ENCODE measurements at regions not wholly inside any gene's neighbourhood (a gene's known extent, or its start where the extent isn't known, plus 50 kb on each side); places are given as distances from the start of the nearest gene placed in this dataset.
"Not testable (repeated sequence)": the region's sequence is repeated elsewhere in the genome, so short reads cannot be mapped to it uniquely, and the experiment has no call there.

DNA sequence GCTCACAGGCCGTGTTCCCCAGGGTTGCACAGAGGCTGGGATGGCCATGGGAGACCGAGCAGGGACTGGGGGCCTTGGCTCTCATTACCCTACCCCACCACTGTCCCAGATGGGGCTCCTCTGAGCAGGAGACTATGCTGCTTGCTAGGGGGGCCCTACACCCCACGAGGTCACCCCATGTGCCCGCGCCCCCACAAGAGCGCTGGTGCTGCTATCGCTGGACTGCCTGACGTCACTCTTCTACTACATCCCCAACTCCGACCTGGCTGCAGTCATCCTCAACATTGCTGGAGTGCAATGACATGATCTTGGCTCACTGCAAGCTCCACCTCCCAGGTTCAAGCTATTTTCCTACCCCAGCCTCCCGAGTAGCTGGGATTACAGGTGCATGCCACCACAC lies 307.7 kb downstream of the ARRDC4 start:
- no peak for DNase-seq (ENCODE audit: low read depth in 2 of 2)

DNA sequence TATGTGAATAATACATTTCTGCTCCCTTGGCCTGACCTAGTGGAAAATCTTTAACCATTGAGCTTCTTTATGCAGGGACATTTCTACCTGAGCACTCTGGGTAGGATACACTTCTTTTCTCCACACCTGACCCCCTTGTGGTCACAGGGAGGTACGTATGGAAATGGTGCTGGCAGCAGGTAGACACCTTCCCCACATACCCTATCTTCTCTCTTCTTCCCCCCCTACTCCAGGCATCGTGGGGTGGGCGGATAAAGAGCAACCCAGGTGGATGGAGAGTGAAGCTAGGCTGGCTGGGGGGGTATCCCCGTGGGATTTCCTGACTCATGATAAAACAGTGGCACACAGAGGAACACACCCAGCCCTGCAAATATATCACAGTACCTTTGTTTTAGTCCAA lies 312.1 kb downstream of the ARRDC4 start:
- DNase-seq (ENCODE audit: low read depth in 2 of 2), result no peak

DNA sequence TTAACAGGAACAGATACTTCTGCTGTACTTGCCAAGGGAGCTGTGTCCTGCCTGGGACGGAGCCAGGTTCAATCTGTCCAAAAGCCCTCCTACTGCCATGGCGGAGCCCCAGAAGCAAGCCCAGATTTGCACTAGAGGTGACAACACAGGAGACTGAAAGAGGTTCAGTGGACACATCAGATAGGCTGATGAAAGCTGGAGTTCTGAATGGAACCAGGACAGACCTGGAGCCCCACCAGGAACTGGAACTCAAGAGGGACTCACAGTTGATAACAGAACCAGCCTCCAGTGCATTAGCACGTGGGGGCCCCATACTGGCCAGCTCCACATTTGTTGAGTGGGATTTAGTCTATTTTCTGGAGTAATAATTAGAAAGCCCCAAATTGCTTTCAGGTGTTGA lies 315.5 kb downstream of the ARRDC4 start:
- no peak for DNase-seq (ENCODE audit: low read depth in 2 of 2)

DNA sequence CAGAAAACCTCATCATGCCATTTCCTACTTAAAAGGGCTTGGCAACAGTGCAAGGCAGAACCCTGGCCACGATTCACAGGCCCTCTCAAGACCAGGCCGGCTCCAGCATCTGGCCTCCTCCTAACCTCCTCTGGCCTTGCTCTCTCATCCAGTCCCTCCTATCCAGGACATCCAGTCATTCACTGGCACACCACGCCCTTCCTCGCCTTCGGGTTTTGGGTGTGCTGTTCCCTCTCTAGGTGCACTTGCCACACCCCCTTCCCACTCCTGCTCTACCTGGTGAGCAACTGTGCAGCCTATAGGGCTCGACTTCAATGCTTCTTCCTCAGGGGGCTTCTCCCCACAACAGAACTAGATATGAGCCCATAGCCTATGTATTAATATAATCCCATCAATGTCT lies 317.1 kb downstream of the ARRDC4 start:
- no peak for DNase-seq (ENCODE audit: low read depth in 2 of 2)

DNA sequence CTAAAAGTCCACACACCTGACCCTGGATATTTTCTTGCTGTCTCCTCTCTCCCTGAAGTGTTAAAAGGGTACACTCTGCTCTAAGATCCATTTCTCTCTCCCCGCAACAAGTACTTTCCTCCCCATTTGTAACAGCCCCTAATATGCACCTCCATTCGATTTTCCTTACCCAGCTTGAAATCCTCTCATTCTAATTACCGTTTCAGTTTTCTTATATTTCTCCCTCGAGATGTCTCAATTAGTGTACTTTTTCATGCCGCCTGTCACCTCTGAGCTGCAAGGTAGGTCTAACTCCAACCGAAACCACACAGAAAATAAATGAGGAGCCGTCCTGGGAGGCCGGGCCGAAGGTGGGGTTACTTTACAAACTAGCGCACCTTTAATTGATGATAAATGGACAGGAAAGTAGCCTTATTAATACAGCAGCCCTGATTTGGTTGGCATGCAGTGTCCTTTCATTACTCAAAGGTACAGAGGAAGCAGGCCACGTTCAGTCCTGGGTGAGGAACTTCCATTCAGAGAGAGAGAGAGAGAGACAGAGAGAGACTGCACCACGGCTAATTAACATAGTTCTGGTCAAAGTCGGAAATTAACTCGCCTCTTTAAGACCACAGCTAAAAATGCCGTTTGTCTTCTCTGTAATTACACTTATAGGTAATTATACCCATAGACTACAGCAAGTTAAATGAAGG lies 319.9 kb downstream of the ARRDC4 start:
- DNase-seq (ENCODE audit: low read depth in 2 of 2), result no peak

DNA sequence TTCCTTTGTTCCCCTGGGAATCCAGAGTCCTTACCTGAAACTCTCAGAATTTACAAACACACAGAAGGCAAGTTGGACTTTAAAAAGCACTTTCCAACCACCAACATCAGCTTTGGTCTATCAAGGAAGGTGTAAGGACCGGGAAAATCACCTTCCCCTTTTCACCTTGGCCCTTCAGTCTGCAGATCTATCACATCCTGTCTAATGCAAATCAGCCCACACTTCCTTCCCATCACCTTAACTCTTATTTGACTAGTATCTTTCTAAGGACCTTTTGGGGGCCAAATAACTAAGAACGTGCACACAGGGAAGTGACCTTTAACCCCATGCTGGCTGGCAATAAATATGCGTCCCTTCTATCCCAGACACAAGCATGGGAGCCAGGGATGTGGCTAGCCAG lies 320.6 kb downstream of the ARRDC4 start:
- no peak for DNase-seq (ENCODE audit: low read depth in 2 of 2)

DNA sequence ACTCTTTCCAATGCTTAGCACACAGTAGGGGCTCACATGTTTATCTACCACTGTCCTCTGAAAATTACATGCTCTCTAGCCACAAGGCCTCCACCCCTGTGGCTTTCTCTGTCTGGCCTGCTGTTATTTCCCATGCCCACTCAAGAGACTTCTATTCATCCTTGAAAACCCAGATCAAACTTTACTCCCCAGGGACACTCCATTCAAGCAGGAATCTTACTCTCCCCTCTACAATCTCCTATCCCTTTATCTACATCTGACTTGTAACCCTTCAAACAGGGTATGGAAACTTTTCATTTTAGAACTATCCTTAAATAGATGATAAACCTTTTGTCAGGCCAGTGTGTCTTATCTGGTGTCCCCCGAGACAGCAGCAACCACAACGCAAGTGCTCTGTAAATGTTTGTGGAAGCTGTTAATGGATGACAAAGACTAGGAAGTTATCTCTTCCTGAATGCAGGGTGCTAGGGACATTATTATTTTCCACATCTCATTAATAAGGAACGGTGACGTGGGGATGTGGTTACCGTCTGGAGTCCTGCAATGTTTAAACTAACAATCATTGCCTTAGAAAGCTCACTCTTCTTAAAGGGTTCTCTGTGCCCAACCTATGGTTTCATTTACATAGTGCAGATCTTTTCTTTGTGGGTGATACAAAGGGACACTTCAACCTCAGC lies 322.3 kb downstream of the ARRDC4 start:
- DNase-seq (ENCODE audit: low read depth in 2 of 2), result no peak

DNA sequence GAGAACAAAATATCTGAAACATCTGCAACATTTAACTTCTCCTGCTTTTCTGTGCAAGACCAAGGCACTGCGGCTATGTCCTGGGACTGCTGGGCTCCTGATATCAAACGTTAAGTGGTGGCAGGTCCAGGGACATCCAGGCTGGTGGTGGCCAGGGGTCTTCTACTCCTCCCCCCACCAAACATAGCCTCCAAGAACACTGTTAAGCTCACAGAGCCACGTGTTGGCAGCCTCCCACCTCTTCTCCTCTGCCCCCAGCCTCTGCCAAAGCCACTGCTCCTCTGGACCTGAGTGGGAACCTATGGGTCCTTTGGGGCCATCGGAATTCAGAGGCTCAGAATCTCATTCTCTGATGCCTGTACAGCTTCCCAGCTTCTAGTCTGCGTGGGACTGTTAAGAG lies 325.7 kb downstream of the ARRDC4 start:
- DNase-seq (ENCODE audit: low read depth in 2 of 2), result no peak

DNA sequence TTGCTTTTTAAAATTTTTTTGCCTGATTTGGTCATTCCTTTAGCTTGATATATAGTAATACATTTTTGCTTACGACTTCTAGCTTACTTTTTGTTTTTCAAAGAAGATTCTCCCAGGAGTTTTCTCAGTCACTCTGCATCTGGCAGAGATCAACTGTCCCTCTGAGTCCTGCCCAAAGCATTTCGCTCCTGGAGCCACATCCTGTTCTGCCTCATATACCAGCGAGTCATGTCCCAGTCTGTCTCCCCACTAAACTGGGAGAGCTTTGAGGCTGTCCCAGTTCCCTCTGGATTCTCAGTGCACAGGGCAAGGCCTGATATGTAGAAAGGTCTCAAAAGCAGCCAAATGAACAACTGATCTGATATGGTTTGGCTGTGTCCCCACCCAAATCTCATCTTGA lies 326.3 kb downstream of the ARRDC4 start:
- no peak for DNase-seq (ENCODE audit: low read depth in 2 of 2)

DNA sequence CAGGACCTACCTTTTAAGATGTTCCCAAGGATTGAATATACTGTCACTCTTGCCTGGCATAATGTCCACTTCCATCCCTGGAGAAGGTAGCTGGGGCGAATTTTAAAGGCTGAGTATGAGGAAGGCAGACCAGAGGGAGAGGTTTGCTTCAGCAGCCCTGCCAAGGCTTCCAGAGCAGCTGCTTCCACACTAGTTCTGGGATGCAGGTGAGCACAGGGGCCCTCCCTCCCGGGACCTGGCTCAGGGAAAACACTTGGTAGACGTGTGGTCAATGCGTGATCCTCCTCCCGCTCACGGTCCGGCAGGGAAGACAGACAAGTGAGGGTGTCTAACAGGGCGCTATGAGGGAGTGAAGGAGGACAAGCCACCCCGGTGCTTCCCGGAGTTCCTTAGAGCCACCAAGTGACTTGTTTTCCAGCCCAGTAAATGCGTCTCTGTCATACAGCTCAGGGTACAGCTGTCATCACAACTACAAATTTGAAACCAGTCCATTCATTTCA lies 327.6 kb downstream of the ARRDC4 start:
- no peak for DNase-seq (ENCODE audit: low read depth in 2 of 2)

DNA sequence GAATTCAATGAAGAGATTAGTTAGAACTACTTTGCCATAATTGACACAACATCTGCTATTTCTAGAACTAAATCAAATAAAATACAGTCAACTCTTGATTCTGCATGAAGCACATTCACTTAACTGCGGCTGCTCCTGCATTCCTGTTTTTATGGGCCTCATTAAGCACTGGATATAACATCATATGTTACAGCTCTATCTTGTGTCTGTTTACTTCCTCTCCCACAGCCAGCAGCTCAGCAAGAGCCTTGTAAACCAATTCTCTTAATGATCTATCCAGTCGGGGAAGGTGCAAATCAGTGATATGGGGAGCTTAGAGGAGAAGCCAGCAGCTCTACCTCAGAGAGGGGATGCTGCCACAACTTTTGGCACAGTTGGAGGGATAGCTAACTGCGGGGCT lies 329.2 kb downstream of the ARRDC4 start:
- no peak for DNase-seq (ENCODE audit: low read depth in 2 of 2)

DNA sequence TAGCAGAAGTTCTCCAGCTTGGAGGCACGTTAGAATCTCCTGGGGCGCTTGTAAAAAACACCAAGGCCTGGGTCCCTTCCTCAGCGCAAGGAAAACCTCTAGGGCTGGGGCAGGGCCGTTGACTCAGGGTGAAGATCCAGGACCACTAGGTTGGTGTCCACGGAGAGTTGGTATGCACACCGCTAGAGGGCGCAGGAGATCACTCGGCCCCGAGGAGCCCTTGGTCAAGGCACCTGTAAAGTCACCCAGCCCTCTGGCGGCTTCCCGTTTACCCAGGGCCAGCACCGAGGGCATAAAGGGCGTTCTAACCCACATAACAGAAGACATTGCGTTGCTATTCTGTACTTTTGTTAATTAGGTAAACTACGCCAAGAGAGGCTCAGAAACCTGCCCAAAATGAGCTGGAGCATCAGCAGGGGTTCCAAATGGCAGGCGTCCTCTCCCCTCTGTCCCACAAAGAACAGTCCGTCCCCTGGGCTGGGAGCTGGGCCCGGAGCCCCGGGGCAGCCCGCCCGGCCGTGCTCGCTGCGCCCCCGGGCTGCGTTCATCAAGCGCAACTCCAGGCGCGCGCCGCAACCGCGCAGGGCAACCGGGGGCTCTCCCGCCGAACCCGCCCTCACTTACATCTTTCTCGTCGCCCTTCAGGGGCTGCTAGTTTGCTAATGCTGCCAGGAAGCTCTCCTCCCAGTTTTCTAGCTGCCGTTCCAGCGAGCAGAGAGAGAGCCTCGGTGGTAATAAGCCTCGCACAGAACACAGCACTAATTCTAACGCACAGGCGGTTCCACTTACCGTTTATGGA lies 332.1 kb downstream of the ARRDC4 start:
- no peak for DNase-seq (ENCODE audit: low read depth in 2 of 2)

DNA sequence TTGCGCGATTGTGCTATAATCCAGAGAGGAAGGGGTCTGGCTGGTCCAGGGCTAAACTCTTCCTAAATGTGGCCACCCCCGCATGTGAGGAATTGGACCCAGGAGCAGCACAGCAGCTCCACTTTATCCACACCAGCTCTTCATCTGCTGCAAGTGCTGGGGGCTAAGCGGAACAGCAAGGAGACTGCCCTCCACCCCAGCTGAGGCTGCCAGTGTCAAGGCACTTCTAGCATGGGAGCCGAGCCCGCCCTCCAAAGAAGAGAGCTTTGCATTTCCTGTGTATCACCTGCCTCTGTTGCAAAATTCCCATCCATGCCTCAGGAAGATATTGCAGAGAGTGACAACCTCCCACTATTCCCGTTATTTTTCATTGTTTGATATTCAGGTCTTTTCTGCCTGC lies 333.6 kb downstream of the ARRDC4 start:
- no peak for DNase-seq (ENCODE audit: low read depth in 2 of 2)

DNA sequence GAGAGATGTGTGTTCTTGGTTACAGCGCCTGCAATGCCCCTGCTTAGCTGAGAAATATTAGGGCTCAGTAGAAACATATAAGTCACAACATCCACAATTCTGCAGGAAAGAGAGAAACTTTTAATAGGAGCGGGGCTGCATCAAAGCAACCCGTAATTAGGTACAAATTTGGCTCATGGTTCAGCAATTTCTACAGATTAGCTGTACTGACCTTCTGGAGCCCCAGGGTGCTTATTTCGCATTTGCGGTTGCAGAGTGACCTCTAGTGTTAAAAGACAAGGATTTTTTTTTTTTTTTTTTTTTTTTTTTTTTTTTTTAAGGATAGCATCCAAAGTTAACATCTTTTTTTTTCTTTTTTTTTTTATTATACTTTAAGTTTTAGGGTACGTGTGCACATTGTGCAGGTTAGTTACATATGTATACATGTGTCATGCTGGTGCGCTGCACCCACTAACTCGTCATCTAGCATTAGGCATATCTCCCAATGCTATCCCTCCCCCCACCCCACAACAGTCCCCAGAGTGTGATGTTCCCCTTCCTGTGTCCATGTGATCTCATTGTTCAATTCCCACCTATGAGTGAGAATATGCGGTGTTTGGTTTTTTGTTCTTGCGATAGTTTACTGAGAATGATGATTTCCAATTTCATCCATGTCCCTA lies 334.7 kb downstream of the ARRDC4 start:
- DNase-seq (ENCODE audit: low read depth in 2 of 2), result not testable (repeated sequence)

DNA sequence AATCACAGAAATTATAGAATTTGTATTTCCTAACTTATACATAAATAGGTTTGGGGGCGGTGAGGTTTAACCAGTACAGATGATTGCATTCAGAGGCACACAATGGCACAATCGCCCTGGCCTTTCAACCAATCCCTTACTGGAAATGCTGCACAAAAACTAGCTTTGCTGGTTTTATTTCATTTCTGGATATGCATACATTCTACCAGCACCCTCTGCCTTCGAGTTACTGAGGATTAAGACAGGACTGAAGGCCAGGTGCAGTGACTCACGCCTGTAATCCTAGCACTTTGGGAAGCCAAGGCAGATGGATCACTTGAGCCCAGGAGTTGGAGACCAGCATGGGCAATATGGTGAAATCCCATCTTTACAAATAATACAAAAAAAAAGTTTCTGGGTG lies 336.1 kb downstream of the ARRDC4 start:
- no peak for DNase-seq (ENCODE audit: low read depth in 2 of 2)

DNA sequence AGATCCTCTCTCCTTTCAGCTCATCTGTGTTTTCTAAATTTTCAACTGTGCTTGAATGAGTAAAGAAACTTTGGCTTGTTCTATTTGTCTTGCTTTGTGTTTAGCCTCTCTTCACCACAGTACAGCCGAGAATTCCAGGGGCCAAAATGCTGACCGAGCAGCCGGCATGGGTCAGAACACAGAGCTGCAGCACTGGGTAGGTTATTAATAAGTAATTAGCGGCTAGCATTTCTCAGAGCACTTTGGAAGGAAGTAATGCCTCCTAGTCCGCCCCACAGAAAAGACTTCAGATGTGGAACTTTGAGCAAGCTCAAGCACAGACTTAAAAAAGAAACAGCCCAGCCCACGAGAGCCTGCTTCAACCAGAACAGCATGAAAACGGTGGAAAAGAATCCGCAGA lies 343.9 kb downstream of the ARRDC4 start:
- no peak for DNase-seq (ENCODE audit: low read depth in 2 of 2)

DNA sequence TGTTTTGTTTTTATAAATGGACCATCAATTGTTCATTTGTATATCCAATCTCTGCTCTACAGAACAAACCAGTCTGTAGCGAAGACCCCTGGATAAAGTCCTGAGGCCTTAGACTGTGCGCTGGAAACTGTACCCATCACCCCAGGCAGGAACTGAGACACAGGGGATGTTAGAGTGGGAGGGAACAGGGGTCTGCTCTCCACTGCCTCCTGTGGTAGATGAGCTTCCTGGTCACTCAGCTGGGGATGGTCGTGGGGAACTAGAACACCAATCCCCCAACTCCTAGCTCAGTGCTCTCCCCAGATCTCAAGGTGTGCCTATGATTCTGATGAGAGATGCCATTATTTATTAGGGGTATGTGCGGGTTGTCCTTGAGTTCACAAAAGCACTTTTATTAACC lies 340.2 kb upstream of the IGF1R start:
- DNase-seq (ENCODE audit: low read depth in 2 of 2), result no peak

DNA sequence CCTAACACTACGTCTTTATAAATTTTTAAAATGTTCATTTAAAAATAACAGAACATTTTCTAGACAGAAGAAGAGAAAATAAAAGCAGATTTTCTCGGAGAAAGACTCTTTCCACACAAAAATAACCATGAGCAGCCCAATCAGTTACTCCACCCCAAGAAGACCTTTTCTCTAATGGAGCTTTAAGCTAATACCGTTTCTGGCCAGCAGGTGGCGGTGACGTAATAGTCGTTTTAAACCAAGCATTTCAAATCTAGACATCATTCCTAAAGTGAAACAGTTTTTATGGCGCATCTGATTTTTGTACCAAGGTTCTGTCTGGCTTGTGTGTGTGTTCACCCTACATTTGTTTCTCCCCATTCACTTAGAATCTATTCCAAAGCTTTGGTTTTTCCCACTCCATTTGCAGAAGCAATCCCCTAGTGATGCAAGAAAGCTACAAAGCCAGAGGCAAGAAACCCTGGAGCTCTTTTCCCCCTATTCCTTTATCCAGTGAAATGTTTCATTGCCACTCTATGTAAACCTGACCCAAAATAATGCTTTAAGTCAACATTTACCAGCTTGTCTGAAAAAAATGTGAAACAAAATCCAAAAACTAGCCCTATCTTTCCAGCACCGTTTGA lies 336.7 kb upstream of the IGF1R start:
- DNase-seq (ENCODE audit: low read depth in 2 of 2), result peak; percentile 37 to 41

DNA sequence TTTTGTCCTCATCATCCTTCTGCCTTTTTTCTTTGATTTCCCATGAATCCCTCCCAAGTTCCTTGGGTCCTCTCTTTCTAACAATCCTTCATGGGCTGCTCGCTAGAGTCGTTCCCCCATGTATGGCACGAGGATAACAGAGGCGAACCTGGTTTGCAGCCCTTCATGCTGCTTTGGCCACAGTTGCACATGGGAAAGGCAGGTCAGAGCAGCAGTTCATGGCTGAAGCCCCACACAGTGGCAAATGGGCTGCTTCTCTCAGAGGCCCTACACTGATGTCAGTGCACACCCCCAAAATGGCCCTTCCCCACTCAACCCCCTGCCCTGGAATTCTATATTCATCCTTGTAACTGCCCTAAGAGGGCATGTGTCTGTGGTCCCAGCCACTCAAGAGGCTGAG lies 335.4 kb upstream of the IGF1R start:
- DNase-seq (ENCODE audit: low read depth in 2 of 2), result no peak

DNA sequence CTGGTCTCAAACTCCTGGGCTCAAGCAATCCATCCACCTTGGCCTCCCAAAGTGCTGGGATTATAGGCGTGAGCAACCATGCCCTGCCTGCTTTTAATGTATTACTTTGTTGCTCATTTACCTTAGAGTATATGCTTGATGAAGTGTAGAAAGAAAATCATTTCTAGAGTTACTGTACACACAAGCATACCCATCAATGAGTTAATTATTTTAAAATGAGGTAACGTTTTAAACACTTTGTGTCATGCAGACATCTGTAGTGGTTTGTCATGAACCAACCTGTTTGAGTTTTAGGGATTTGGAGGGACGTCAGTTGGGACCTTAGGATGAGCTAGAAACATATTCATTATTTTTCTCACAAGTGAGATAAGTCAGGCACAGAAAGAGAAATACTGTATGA lies 332.4 kb upstream of the IGF1R start:
- DNase-seq (ENCODE audit: low read depth in 2 of 2), result no peak

DNA sequence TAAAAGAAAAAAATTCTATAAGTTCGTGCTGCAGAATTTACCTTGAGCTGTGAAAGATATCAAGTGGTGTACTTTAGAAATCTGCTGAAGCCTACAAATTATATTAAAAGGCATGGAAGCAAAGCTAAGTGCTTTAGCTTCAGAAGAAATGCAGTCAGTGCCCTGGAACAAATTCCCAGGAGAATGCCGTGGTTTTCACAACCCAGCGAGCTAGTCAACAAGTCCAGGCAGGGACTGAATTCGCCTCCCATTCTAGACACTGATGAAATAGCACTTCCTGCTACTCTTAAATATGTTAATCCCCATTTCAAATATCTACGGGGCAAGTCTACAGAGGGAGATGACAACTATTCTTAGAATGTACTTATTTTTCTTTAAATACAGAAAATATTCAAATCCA lies 326.4 kb upstream of the IGF1R start:
- DNase-seq (ENCODE audit: low read depth in 2 of 2), result no peak

DNA sequence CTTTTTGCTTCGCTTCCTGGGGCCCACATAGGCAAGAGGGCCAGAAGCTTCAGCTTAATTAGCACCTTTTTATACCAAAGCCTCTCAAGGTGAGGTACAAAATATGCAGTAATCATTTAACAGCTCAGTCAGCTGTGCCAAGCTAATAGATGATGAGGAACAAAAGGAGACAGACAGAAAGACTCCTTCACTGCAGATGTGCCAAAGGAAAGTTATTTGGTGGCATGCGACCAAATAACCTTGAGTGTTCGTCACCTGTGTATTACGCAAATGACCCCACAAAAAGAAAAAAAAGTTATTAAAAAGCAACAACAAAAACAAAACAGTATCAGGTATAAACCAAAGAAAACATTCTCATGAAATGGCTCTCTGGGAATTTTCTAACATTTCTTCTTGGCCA lies 325.8 kb upstream of the IGF1R start:
- DNase-seq (ENCODE audit: low read depth in 2 of 2), result no peak
